H1 (cell line): ENCODE measurements at regions not wholly inside any gene's neighbourhood (a gene's known extent, or its start where the extent isn't known, plus 50 kb on each side); places are given as distances from the start of the nearest gene placed in this dataset.

ENCODE experiments used
- CTCF ChIP-seq, 3 experiments: IDR thresholded peaks; 1 replicate in 2 of 3; 2 replicates in 1 of 3; pipeline versions ENCODE4 v1.5.1 to v1.6.1; 2011; ENCODE audit warnings: low read length in 3 of 3, mild to moderate bottlenecking in 3 of 3, inconsistent platforms in 2 of 3, low read depth in 1 of 3, moderate library complexity in 1 of 3; ENCODE audit not compliant: insufficient read depth in 1 of 3; ENCODE audit errors: control extremely low read depth in 1 of 3
- HDAC6 ChIP-seq: IDR thresholded peaks from one replicate; pipeline ENCODE4 v1.7.1; 2012; ENCODE audit warnings: low read depth, mild to moderate bottlenecking, inconsistent platforms, low read length, moderate library complexity
- POLR2A ChIP-seq, 2 experiments: IDR thresholded peaks; 1 replicate in 1 of 2; 2 replicates in 1 of 2; pipeline ENCODE4 v1.6.1; 2011; ENCODE audit warnings: low read depth in 2 of 2, low read length in 2 of 2, mild to moderate bottlenecking in 2 of 2; ENCODE audit errors: control extremely low read depth in 1 of 2
- POLR2AphosphoS5 ChIP-seq: IDR thresholded peaks from 2 replicates; pipeline ENCODE4 v1.6.1; 2011; ENCODE audit warnings: low read depth, low read length
- RNF2 ChIP-seq: fragments of 200-900, 300-1000 bp; sonication (generic); IDR thresholded peaks from 2 replicates; pipeline ENCODE4 v1.7.1; 2016; ENCODE audit warnings: borderline replicate concordance, low read depth, mild to moderate bottlenecking, antibody characterized with exemption, low read length; ENCODE audit not compliant: poor library complexity, severe bottlenecking; ENCODE audit errors: missing control alignments
- SUZ12 ChIP-seq: fragments of 200-600 bp; sonication (generic); IDR thresholded peaks from 2 replicates; pipeline ENCODE4 v1.6.1; 2012; ENCODE audit warnings: mild to moderate bottlenecking, inconsistent platforms, low read length, moderate library complexity, mixed read lengths
- TCF12 ChIP-seq: IDR thresholded peaks from 2 replicates; pipeline ENCODE4 v1.6.1; 2011; ENCODE audit warnings: low read depth, mild to moderate bottlenecking, low read length
- TF ChIP-seq, protein P1 (sequence below): IDR thresholded peaks from 2 replicates; pipeline ENCODE4 v1.6.1; 2012; ENCODE audit warnings: inconsistent platforms

- TF ChIP-seq RNF2 (no peak), CTCF (IDR thresholded peaks at IDR 0.05; ENCODE audit: control extremely low read depth in 1 of 3, insufficient read depth in 1 of 3, low read depth in 1 of 3, low read length in 3 of 3) (no peak), POLR2A (IDR thresholded peaks at IDR 0.05; ENCODE audit: control extremely low read depth in 1 of 2, low read depth in 2 of 2, low read length in 2 of 2) (no peak), POLR2AphosphoS5 (no peak), SUZ12 (no peak), TCF12 (no peak), HDAC6 (no peak)
- TF ChIP-seq, protein P1, sequence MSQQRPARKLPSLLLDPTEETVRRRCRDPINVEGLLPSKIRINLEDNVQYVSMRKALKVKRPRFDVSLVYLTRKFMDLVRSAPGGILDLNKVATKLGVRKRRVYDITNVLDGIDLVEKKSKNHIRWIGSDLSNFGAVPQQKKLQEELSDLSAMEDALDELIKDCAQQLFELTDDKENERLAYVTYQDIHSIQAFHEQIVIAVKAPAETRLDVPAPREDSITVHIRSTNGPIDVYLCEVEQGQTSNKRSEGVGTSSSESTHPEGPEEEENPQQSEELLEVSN = no peak
Observed at GRCh38 chr11:15544353-15544752, 429.6 kb downstream of the INSC start.
